Osteocyte (in vitro differentiated cells): ENCODE measurements at regions not wholly inside any gene's neighbourhood (a gene's known extent, or its start where the extent isn't known, plus 50 kb on each side); places are given as distances from the start of the nearest gene placed in this dataset.

Experiments
- DNase-seq: peaks from one replicate; pipeline ENCODE4 v3.0.0; 2021; ENCODE audit warnings: mixed read lengths; ENCODE audit not compliant: unreplicated experiment; ENCODE audit errors: extremely low spot score
- H3K27ac Mint-ChIP-seq: one replicate; pipeline ENCODE4 v1.8.0; 2021; ENCODE audit warnings: mild to moderate bottlenecking, mixed read lengths; ENCODE audit not compliant: unreplicated experiment
- H3K27me3 Mint-ChIP-seq: one replicate; pipeline ENCODE4 v1.8.0; 2021; ENCODE audit warnings: mixed read lengths; ENCODE audit not compliant: unreplicated experiment
- H3K36me3 Mint-ChIP-seq: one replicate; pipeline ENCODE4 v1.8.0; 2021; ENCODE audit warnings: mixed read lengths; ENCODE audit not compliant: unreplicated experiment
- H3K4me1 Mint-ChIP-seq: one replicate; pipeline ENCODE4 v1.8.0; 2021; ENCODE audit warnings: mixed read lengths; ENCODE audit not compliant: unreplicated experiment
- H3K4me3 Mint-ChIP-seq: one replicate; pipeline ENCODE4 v1.8.0; 2021; ENCODE audit warnings: mild to moderate bottlenecking, moderate library complexity, mixed read lengths; ENCODE audit not compliant: unreplicated experiment
- H3K9me3 Mint-ChIP-seq: one replicate; pipeline ENCODE4 v1.8.0; 2021; ENCODE audit warnings: mixed read lengths; ENCODE audit not compliant: unreplicated experiment
- TF ChIP-seq, protein P1 (sequence below): fragments of 200-600 bp; sonication (generic); IDR thresholded peaks from 2 replicates; pipeline ENCODE4 v1.5.0; 2021; ENCODE audit warnings: antibody characterized with exemption, mild to moderate bottlenecking, moderate library complexity

- Mint-ChIP-seq H3K9me3 (peaks cover 13% of the 10 kb centered on the region), H3K4me3 (no peak overlapping the region), H3K4me1 (no peaks in the 10 kb centered on the region), H3K27me3 (no peaks in the 10 kb centered on the region), H3K36me3 (no peaks in the 10 kb centered on the region), H3K27ac (no peak overlapping the region)
- no peak for DNase-seq
- TF ChIP-seq, protein P1, sequence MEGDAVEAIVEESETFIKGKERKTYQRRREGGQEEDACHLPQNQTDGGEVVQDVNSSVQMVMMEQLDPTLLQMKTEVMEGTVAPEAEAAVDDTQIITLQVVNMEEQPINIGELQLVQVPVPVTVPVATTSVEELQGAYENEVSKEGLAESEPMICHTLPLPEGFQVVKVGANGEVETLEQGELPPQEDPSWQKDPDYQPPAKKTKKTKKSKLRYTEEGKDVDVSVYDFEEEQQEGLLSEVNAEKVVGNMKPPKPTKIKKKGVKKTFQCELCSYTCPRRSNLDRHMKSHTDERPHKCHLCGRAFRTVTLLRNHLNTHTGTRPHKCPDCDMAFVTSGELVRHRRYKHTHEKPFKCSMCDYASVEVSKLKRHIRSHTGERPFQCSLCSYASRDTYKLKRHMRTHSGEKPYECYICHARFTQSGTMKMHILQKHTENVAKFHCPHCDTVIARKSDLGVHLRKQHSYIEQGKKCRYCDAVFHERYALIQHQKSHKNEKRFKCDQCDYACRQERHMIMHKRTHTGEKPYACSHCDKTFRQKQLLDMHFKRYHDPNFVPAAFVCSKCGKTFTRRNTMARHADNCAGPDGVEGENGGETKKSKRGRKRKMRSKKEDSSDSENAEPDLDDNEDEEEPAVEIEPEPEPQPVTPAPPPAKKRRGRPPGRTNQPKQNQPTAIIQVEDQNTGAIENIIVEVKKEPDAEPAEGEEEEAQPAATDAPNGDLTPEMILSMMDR, result no peak
Measured at GRCh38 chr4:65805936-65806335, 135.6 kb upstream of the EPHA5 start.

DNA sequence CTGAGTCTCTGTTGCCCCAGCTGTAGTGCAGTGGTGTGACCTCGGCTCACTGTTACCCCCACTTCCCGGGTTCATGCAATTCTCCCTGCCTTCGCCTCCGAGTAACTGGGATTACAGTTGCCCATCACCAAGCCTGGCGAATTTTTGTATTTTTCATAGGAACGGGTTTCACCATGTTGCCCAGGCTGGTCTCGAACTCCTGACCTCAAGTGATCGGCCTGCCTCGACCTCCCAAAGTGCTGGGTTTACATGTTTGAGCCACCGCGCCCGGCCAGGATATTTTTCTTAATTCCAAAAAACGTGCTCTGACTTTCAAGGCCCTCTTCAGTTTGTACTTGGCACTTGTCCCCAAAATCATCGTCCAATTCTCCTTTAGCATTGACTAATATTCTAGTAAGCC is 129.2 kb upstream of the EPHA5 start:
- H3K4me3 Mint-ChIP-seq, result no peak overlapping the region
- no peaks in the 10 kb centered on the region for H3K4me1 Mint-ChIP-seq
- no peak for DNase-seq
- TF ChIP-seq, protein P1, result no peak
- no peaks in the 10 kb centered on the region for H3K27me3 Mint-ChIP-seq
- no peak overlapping the region for H3K27ac Mint-ChIP-seq
- no peaks in the 10 kb centered on the region for H3K36me3 Mint-ChIP-seq
- peaks cover 9% of the 10 kb centered on the region for H3K9me3 Mint-ChIP-seq

GRCh38 chr4:65798498-65799127 is 128.3 kb upstream of the EPHA5 start:
- H3K36me3 Mint-ChIP-seq, result no peaks in the 10 kb centered on the region
- H3K27me3 Mint-ChIP-seq, result no peaks in the 10 kb centered on the region
- no peak for DNase-seq
- H3K27ac Mint-ChIP-seq, result no peak overlapping the region
- TF ChIP-seq, protein P1, result no peak
- H3K4me3 Mint-ChIP-seq, result no peak overlapping the region
- no peaks in the 10 kb centered on the region for H3K4me1 Mint-ChIP-seq
- H3K9me3 Mint-ChIP-seq, result peaks cover 7% of the 10 kb centered on the region

GRCh38 chr4:65791812-65792308 is 121.6 kb upstream of the EPHA5 start:
- peak overlapping the region; percentile 77 for H3K27ac Mint-ChIP-seq

DNA sequence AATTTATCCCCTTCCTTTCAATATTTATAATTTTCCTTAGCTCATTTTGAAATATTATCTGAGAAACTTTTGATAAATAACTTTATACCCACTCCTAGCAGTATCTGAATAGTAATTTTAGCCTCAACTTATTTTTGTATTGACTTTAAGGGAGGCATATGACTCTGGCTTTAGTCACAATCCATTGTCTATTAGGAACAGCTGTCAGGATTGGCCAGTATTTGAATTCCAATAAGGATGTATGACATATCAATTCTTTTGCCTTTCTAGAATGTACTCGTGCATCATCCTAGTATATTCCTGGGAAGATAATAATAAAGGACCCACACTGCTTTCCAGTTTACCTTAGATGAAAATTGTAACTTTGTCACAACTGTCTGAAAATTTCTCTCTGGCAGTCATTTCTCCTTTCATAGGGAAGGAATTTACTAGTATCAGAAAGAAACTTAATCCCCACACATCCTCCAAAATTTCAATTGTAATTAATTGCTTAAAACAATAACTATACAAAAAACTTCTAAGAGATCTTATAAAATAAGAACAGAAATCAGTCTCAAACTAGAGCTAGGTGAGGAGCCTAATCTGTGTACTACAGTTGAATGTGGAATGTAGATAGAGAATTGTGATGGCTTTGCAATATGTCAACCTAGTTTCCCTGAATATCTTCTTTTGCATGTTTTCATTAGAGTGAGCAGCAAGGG is 121.0 kb upstream of the EPHA5 start:
- Mint-ChIP-seq H3K4me1 (peaks cover 29% of the 10 kb centered on the region), H3K36me3 (no peaks in the 10 kb centered on the region), H3K9me3 (no peaks in the 10 kb centered on the region), H3K27ac (peak overlapping the region; percentile 77), H3K27me3 (no peaks in the 10 kb centered on the region), H3K4me3 (peak overlapping the region; percentile 26)
- TF ChIP-seq, protein P1, result no peak
- DNase-seq, result no peak

More at GRCh38 chr4:65791812-65792308, 121.6 kb upstream of the EPHA5 start:
- peaks cover 29% of the 10 kb centered on the region for H3K4me1 Mint-ChIP-seq
- H3K4me3 Mint-ChIP-seq, result peak overlapping the region; percentile 26
- DNase-seq, result no peak
- no peaks in the 10 kb centered on the region for H3K27me3 Mint-ChIP-seq
- TF ChIP-seq, protein P1, result no peak
- no peaks in the 10 kb centered on the region for H3K36me3 Mint-ChIP-seq
- H3K9me3 Mint-ChIP-seq, result no peaks in the 10 kb centered on the region
